Activated CD4-positive, alpha-beta T cell treated with anti-CD3 and anti-CD28 coated beads, Interleukin-2, amount 50 U/mL, for 4 hours (primary cell): ENCODE measurements at regions not wholly inside any gene's neighbourhood (a gene's known extent, or its start where the extent isn't known, plus 50 kb on each side); places are given as distances from the start of the nearest gene placed in this dataset.
"Not testable (repeated sequence)": the region's sequence is repeated elsewhere in the genome, so short reads cannot be mapped to it uniquely, and the experiment has no call there.

Experiments
- DNase-seq, 2 experiments: peaks; one replicate each; pipeline ENCODE4 v3.0.0-alpha.2; 2020

DNA sequence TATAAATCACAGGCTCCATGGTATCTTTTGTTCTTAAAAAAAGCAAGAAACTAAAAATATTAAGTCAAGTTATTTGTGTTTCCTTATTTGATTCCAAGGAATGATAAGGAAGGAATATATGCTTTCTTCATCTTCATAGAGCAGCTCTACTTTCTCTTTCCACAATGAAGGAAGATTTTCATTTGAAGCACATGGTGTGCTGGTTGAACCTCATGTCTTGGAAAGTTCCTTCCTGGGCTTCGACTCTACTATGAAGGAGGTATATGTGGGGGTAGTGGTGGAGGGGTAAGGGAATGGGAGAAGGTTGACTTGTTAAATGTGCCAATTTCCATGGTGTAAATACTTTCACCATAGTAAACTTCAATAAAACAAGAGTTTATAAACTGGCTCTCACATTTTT lies 698.0 kb downstream of the CETN3 start:
- DNase-seq, result no peak

DNA sequence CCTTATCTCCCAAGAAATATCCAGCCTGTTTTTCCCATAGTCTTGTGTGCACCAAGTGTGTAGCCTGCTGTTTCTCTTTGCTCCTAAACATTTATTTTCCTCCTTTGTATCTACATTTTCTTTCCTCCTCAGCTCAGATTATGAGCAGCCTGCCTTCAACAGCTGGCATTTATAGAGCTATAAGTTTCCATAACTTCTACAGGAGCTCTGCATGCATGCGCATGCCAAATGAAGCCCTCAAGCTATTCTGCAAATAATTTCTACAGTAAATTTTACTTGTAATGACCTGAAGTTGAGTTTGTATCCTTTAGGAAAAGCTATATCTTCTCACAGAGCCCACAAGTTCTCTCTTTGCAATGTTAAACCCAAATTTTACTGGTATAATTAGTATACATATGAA lies 699.5 kb downstream of the CETN3 start:
- no peak for DNase-seq

DNA sequence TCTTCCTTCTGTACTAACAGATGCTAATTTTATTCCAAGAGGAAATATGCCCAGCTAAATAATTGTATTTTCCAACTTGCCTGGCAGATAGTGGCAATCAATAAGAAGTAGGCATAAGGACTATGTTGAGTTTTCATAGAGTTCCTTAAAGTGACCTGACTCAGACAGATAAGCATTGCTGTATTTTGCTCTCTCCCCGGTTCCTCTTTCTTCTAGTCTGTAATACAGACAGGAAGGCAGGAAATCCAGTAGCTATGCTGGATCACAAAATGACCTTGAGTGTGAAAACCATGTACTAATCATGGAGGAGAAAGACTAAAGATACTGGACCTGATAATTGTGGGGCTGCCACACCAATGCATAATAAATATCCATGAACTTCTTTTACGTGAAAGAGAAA lies 701.7 kb downstream of the CETN3 start:
- DNase-seq, result no peak

DNA sequence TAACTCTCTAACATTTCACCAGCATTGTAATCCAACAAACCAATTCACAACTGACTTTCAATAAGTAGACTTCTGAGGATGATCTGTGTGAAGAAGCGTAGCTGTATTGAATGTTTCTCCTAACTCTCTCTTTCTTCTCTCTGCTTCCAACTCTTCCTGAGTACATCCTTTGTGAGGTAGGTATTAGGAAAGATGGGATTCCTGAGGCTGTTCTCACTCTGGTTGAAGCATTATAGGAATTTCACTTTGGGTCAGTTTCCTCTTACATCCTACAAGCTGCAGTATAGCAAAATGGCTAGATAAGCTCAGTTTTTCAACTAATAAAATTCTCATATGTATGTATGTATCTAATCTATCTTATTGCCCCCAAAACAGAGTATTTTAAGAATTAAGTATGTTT lies 702.8 kb downstream of the CETN3 start:
- no peak for DNase-seq

DNA sequence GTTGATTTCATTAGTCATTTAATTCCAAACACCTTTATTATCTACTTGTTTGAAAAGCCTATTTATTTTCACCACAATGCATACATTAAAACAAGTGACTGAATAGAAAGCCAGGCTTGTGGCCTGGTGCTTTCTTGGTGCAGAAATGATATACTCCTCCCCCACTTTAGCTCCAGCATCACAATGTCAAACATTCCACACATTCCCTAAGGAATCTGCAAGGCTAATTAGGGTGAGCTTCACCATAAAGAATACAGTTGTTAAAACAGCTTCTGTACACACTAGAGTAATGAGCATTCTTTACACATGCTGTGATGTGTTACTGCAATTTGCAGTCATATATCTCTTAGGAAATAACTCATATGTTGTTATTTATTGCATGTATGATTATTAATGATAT lies 705.7 kb downstream of the CETN3 start:
- DNase-seq, result no peak

DNA sequence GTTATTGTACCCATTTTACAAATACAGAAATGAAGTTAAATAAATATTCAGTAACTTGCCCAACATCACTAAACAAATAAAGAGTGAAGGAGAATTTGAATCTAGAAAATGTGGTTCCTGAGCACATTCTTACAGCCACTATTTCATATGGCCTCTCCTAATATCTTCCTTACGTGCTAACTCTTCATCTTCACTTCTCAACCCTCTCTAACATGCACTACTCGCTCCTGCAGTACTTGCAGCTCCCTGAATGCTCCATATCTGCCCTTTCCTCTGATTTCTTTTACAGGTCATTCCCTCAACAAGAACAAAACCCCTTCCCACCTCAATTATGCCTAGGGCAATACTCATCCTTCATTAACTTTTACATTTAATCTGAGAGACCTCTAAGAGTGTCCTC lies 711.5 kb downstream of the CETN3 start:
- no peak for DNase-seq

DNA sequence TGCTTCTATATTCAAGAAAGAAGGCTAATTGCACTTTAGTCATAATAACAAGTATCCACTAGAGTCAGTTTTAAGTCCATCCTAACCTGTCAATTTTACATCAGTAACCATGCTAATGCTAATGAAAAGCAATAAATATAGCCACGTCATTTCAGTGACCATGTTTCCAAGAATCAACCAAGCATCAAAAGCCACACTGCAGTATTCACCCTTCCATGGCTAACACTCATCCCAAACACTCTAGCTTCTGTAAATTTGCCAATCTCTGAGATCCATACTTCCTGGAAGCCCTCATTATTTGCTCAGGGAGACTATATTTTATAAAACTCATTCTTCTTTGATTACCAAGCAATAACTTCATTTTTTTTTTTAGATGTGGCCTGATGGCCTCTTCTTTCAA lies 712.0 kb downstream of the CETN3 start:
- DNase-seq, result no peak

DNA sequence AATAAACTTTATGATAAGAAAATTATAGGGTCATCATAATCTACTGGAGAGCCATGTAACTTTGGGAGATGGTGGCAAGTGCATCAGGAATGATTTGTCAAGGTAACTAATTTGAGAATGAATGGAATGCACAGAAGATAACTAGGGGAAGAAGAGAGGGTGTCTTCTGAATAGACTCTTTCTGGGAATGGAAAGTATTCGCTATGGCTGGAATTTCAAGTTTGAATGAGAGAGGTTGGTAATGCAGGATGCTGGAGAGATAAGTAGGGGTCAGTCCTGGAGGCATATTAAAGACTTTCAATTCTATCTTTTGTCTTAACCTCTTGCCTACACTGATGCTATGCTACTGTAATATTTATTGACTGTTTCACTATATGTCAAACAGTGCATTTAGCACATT lies 714.2 kb downstream of the CETN3 start:
- no peak for DNase-seq

DNA sequence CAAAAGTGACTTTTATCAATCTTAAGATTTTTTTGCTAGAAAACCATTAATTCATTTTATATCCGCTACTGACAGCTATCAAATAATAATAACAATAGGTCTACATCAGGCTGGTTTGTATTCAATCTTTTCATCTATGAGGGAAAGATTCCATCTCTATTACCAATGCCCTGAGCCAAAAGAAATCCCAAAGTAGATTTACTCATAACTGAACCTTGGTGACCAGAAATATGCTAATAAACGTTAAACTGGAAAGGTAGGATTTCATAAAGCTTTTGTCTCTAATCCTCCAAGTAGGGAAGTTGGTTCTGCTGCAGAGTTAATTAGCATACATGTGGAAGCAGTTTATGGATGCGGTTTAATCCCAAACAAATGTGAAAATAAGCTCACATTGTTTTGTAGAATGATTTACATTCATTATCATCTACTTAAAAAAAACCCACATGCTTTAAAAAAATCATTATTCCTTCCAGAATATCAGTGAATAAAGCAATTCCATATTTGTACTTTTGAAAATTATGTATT lies 715.5 kb downstream of the CETN3 start:
- DNase-seq, result no peak

DNA sequence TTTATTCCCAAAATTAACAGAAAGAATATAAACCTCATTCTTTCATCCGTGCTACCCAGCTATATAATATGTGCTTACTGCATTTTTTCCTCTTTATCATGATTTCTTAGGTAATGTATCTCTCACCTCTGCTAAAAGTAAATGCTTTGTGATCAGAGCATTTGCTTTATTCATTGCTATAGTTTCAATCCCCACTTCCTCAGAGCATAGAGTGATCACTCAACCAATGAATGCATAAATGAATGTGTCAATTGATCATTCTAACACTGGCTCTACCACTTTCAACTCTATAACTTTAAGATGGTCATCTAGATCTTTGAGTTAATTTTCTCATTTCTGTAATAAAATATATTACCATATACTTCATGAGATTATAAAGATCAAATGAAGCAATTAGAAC lies 719.2 kb downstream of the CETN3 start:
- DNase-seq, result no peak

DNA sequence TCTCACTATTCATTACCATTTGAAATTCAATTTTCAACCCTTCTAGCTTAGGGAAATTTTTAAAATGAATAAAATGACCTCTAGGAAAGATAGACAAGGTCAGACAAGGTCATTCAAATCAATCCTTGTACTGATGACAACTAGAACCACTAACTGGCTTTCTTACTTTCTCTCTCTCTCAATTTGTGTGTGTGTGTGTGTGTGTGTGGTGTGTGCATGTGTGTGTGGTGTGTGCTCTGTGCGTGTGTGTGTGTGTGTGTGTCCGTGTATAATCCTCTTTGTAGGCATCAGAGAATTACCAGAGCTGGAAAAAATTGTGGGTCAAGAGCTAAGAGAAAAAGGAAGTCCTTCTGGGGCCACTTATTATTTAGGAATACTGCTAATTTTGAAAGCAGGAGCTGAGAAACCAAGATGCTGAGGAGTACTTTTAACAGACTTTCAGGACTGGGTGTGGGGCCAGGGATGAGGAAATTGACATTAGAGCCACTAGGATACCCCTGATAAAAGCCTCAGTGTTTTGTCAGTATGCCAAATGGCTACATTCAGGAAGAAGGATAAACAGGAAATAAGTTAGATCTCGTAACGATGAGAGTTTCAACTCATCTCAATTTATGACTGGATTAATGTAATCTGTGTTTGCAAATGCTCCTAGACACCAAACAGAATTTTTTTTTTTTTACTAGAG lies 723.3 kb downstream of the CETN3 start:
- DNase-seq, result no peak

DNA sequence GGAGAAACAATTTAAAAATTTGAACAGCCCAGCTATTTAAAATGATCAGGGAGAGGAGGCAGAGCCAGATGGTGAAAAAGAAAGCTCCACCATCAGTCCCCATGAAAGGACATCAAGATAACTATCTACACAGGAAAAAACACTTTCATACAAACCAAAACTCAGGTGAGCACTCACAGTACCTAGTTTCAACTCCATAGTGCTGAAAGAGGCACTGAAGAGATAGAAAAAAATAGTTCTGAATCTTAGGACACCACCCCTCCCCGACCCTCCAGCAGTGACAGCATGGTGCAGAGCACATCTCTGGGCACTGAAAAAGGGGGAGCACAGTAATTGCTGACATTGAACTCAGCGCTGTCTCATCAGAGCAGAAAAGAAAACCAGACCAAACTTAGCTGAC lies 732.9 kb downstream of the CETN3 start:
- no peak for DNase-seq

DNA sequence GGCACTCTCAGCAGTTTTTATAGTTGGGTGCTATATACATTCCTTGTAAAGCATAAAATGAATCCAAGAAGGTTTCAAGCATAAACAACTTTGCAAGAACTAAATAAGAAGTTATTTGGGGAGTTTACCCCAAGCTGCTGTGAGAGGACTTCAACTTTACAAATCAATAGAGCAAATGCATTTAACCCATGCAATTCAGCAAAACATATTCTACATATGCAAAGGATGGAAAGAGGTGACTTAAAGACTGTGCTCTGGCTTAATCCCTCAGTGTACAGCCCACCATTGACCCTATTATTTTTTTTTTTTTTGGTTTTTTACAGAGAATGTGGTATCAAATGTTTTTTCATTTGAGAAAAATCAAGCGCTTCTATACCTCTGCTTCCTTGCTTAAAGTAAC lies 736.5 kb downstream of the CETN3 start:
- DNase-seq, result no peak

DNA sequence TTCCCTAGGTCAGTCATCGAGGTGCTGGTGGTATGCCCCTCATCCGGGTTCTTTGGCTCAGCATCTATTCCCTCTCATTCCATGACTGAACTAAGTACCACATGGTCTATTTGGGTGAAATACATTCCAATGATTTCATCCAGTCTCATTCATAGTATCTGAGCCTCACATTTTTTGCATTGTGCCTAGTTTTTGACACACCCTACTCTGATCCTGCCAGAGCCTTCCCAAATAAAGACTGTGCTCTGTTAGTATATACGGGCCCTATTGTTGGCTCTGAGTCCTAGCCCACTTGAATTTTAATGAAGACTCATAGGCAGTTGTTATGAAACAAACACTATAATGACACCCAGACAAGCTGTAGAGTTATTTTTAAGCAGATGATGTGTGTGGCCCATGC lies 740.7 kb downstream of the CETN3 start:
- no peak for DNase-seq

DNA sequence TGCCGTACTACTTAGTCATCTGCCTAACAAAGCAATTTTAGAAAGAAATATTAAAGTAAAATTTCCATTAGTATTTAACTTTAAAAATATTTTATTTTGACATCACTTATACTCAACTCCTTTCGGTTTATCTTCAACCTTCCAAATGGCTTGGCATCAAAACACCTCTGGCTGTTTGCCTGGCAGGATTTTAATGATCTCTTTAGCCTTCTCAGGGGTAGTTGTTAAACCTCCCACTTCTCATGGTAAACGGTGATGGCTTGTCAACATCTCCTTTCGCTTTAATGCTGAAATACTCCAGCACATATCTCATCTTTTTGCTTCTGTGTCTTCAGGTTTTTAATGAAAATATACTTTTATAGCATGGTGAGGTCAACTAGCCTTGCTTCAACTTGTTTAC lies 747.1 kb downstream of the CETN3 start:
- DNase-seq, result no peak

DNA sequence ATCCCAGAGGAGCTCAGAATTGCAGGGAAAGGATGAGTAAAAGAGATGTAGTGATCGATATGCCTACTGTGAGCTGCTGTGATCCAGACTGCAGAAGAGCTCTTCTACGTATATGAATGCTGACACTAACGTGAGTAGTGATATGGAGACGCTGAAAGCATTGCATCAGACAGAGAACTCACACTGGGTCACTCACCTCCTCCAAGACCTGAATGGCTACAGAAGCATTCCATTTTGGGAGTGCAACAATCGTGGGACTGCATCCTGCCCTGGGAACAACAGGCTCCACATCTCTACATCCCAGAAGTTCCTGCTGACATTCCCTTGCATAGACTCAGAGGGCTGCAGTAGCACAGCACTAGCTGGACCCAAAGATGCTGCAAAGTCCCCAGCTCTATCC lies 755.9 kb upstream of the MEF2C start:
- no peak for DNase-seq

DNA sequence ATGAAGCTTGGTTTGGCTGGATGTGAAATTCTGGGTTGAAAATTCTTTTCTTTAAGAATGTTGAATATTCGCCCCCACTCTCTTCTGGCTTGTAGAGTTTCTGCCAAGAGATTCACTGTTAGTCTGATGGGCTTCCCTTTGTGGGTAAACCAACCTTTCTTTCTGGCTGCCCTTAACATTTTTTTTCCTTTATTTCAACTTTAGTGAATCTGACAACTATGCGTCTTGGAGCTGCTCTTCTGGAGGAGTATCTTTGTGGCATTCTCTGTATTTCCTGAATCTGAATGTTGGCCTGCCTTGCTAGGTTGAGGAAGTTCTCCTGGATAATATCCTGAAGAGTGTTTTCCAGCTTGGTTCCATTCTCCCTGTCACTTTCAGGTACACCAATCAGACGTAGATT lies 751.2 kb upstream of the MEF2C start:
- DNase-seq, result not testable (repeated sequence)

DNA sequence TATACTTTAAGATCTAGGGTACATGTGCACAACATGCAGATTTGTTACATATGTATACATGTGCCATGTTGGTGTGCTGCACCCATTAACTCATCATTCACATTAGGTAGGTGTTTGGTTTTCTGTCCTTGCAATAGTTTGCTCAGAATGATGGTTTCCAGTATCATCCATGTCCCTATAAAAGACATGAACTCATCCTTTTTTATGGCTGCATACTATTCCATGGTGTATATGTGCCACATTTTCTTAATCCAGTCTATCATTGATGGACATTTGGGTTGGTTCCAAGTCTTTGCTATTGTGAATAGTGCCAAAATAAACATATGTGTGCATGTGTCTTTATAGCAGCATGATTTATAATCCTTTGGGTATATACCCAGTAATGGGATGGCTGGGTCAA lies 747.1 kb upstream of the MEF2C start:
- not testable (repeated sequence) for DNase-seq

DNA sequence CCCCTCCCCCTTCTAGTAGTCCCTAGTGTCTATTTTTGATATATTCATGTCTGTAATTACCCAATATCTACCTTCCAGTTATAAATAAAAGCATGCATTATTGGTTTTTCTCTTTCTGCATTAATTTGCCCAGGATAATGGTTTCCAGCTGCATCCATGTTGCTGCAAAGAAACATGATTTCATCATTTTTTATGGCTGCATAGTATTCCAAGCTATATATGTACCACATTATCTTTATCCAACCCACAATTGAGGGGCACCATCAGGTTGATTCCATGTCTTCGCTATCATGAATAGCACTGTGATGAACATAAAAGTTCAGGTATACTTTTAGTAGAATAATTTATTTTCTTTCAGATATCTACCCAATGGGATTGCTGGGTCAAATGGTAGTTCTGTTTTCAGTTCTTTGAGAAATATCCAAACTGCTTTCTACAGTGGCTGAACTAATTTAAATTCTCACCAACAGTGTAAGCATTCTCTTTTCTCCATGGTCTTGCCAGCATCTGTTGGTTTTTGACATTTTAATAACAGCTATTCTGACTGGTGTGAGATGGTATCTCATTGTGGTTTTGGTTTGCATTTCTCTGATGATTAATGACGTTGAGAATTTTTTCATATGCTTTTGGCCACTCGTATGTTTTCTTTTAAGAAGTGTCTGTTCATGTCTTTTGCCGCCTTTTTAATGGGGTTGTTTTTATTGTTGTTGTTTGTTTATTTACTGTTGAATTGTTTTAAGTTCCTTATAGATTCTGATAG lies 746.1 kb upstream of the MEF2C start:
- no peak for DNase-seq

DNA sequence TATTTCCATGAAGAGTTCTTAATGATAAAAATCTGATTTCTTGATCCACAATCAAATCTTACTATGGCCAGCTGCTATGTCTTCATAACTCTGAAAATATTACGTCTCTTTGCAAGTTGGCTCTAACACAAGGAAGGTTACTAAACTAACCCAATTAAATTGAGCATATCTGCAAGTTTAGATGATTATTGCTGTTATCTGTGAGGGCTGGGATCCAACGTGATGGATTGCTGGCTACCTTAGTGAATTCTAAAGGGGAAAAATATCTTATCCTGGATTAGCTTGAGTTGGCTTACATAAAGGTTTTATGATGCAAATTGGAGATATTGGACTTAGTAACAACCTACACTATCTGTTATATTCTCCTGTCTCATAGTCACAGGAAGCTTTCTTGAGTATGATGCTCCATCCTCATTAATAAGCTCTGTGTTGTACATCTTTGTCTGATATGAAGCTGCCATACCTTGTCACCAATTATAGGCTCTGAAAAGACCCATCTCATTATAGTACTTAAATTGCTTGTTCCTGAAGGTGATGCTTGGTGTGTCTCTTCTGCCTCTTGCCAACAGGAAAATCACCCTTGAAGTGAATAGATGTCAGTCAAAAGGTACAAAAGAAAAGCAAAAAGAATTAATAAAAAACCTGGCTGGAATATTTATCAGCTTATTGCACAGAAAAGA lies 733.0 kb upstream of the MEF2C start:
- DNase-seq, result no peak

DNA sequence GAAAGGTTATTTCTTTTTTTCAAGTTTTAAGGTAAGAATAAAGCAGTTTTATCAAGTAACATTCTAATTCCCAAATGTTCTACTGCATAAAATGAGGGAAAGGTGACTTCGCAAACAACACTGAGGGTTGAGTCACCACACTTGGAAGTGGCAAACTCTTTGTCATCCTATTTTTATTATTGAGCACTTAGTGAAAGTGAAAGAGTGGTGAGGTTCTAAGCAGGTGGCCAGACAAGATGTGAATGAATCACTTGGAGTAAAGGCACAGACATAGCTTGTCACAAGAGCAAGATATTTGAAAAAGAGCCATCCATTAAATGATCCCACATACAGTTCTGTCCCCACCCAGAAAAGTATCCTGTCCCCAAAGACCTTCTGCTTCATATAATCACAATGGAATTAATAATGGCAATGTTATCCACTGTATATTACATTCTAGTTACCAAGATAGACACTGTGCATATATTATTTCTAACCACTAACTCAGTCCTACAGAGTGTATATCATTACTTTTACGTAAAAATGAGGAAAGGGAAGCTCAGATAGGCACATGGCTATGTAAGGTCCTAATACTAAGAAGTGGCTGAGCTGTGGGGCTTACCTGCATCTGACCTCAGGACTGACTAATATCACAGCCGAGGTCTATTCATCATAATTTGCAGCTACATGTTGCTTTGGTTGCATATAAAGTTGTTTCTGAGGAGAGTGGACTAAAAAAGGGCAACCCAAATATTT lies 730.4 kb upstream of the MEF2C start:
- no peak for DNase-seq

DNA sequence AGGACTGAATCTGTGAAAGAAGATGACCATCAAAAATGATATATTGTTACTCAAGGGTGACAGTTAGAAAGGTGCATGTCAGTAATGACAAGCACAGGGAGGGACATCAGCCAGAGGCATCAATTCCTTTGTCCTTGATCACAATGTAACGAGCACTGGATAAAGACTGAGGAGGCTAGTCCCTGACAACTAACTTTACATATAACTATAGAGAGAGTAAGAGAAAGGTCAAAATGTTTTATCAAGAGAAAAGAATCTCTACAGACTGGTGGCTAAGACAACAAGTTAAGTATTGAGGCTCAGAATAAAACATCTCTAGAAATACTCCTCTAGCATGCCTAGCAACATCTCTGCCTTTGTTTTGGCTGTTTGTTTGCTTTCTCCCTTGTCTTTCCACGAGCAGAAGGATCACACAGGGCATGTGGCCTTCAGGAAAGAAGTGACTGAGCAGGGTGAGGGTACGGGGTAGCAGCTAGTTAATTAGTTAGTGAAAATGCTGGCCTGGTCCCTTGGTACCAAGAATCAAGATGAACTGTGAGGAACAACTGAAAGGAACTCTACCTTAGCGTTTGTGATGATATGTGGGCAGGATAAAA lies 724.1 kb upstream of the MEF2C start:
- DNase-seq, result no peak

DNA sequence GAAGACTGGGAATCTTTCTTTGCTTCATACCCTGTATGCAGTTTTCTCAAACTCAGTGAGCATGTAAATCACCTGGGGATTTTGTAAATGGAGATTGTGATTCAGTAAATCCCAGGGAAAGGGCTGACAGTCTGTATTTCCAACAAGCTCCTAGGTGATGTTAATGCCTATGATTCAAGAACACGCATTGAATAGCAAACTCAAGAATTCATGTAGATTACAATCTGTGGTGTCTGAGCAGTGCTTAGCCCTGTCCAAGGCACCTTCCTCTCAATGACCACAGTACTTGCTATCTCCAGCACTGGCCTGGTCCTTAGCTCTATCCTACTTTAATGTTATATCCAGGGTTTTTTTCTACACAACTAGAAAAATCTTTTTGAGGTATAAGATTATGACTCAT lies 721.4 kb upstream of the MEF2C start:
- DNase-seq, result no peak
